ENCODE measurements at regions not wholly inside any gene's neighbourhood (a gene's known extent, or its start where the extent isn't known, plus 50 kb on each side); places are given as distances from the start of the nearest gene placed in this dataset.
"Not testable (repeated sequence)": the region's sequence is repeated elsewhere in the genome, so short reads cannot be mapped to it uniquely, and the experiment has no call there.

DNA sequence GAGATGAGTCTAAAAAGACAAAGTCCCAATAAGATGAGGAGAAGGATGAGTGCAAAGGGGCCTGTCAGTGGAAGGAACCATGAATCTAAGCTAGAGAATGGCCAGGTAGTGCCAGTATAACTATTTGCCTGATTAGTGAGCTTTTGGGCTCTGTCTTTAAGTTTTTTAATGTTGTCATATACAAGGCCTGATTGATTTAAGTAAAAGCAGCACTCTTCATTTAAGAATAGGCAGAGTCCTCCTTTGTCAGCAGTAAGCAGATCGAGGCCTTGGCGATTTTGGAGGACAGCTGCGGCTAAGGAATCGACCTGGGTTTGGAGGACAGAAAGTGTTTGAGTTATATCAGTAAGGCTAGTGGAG is 753.4 kb upstream of the ADGRB3 start:
- DNase-seq (no peak), ATAC-seq (replicated peaks) (no peak)
- H3K27ac Mint-ChIP-seq: no peak overlapping the region
- H3K4me1 Mint-ChIP-seq (ENCODE audit: low read depth in 2 of 2): no peaks in the 10 kb centered on the region
- H3K36me3 Mint-ChIP-seq (ENCODE audit: insufficient read depth): no peaks in the 10 kb centered on the region
- no peak overlapping the region for H3K4me3 Mint-ChIP-seq
- peaks cover 0 to 3% of the 10 kb centered on the region in 2 donors for H3K9me3 Mint-ChIP-seq
- no peaks in the 10 kb centered on the region for H3K27me3 Mint-ChIP-seq

- no peaks in the 10 kb centered on the region for H3K4me1 Mint-ChIP-seq (ENCODE audit: low read depth in 2 of 2)
- H3K36me3 Mint-ChIP-seq (ENCODE audit: insufficient read depth): no peaks in the 10 kb centered on the region
- H3K27me3 Mint-ChIP-seq: no peaks in the 10 kb centered on the region
- DNase-seq (no peak), ATAC-seq (replicated peaks) (no peak)
- no peak overlapping the region for H3K27ac Mint-ChIP-seq
- H3K9me3 Mint-ChIP-seq: peaks cover 0 to 3% of the 10 kb centered on the region in 2 donors
- no peak overlapping the region for H3K4me3 Mint-ChIP-seq
These were observed 754.0 kb upstream of the ADGRB3 start for GRCh38 chr6:67880939-67881705.

DNA sequence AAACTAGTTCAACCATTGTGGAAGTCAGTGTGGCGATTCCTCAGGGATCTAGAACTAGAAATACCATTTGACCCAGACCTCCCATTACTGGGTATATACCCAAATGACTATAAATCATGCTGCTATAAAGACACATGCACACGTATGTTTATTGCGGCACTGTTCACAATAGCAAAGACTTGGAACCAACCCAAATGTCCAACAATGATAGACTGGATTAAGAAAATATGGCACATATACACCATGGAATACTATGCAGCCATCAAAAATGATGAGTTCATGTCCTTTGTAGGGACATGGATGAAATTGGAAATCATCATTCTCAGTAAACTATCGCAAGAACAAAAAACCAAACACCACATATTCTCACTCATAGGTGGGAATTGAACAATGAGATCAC is 754.7 kb upstream of the ADGRB3 start:
- H3K4me1 Mint-ChIP-seq (ENCODE audit: low read depth in 2 of 2); H3K36me3 Mint-ChIP-seq (ENCODE audit: insufficient read depth); H3K27me3 Mint-ChIP-seq; ATAC-seq (replicated peaks); H3K9me3 Mint-ChIP-seq; DNase-seq; H3K27ac Mint-ChIP-seq; H3K4me3 Mint-ChIP-seq: not testable (repeated sequence)

DNA sequence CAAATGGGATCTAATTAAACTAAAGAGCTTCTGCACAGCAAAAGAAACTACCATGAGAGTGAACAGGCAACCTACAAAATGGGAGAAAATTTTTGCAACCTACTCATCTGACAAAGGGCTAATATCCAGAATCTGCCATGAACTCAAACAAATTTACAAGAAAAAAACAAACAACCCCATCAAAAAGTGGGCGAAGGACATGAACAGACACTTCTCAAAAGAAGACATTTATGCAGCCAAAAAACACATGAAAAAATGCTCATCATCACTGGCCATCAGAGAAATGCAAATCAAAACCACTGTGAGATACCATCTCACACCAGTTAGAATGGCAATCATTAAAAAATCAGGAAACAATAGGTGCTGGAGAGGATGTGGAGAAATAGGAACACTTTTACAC is 755.2 kb upstream of the ADGRB3 start:
- not testable (repeated sequence) for H3K4me3 Mint-ChIP-seq; H3K27me3 Mint-ChIP-seq; DNase-seq; H3K9me3 Mint-ChIP-seq; ATAC-seq (replicated peaks); H3K27ac Mint-ChIP-seq; H3K4me1 Mint-ChIP-seq (ENCODE audit: low read depth in 2 of 2); H3K36me3 Mint-ChIP-seq (ENCODE audit: insufficient read depth)

- not testable (repeated sequence) for DNase-seq; H3K27me3 Mint-ChIP-seq; H3K27ac Mint-ChIP-seq; H3K4me3 Mint-ChIP-seq; H3K4me1 Mint-ChIP-seq (ENCODE audit: low read depth in 2 of 2); H3K9me3 Mint-ChIP-seq; H3K36me3 Mint-ChIP-seq (ENCODE audit: insufficient read depth); ATAC-seq (replicated peaks)
These were observed 755.8 kb upstream of the ADGRB3 start for GRCh38 chr6:67879105-67879904.

- not testable (repeated sequence) for H3K4me1 Mint-ChIP-seq (ENCODE audit: low read depth in 2 of 2); H3K27ac Mint-ChIP-seq; ATAC-seq (replicated peaks); H3K27me3 Mint-ChIP-seq; H3K4me3 Mint-ChIP-seq; H3K36me3 Mint-ChIP-seq (ENCODE audit: insufficient read depth); DNase-seq
- H3K9me3 Mint-ChIP-seq: peaks cover 5 to 10% of the 10 kb centered on the region in 2 donors
These were observed 756.9 kb upstream of the ADGRB3 start for GRCh38 chr6:67878216-67878615.

- Mint-ChIP-seq H3K27me3 (no peaks in the 10 kb centered on the region), H3K36me3 (ENCODE audit: insufficient read depth) (no peaks in the 10 kb centered on the region), H3K4me3 (no peak overlapping the region), H3K4me1 (ENCODE audit: low read depth in 2 of 2) (no peaks in the 10 kb centered on the region), H3K27ac (no peak overlapping the region), H3K9me3 (peaks cover 9 to 14% of the 10 kb centered on the region in 2 donors)
- DNase-seq (no peak), ATAC-seq (replicated peaks) (no peak)
These were observed 757.8 kb upstream of the ADGRB3 start for GRCh38 chr6:67877288-67877687.

- DNase-seq: no peak
- Mint-ChIP-seq H3K27ac (no peak overlapping the region), H3K4me3 (no peak overlapping the region), H3K36me3 (ENCODE audit: insufficient read depth) (no peaks in the 10 kb centered on the region), H3K9me3 (peaks cover 10 to 14% of the 10 kb centered on the region in 2 donors), H3K4me1 (ENCODE audit: low read depth in 2 of 2) (no peaks in the 10 kb centered on the region), H3K27me3 (no peaks in the 10 kb centered on the region)
- no peak for ATAC-seq (replicated peaks)
These were observed 759.2 kb upstream of the ADGRB3 start for GRCh38 chr6:67875877-67876383.

DNA sequence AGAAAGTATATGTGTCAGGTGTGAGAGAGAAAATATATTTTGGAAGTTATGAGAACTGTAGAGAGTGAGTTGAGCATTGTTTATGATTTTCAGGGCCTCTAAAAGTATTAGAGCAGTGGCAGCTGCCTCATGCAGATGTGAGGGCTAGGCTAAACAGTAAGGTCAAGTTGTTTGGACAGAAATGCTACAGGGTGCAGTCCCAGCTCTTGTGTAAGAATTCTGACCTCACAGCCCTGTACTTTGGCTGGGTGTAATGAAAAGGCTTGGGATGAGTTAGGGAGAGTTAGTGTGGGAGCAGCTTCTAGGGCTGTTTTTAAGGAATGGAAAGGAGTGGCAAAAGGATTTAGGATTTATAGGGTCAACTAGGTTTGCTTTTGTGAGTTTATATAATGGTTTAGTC is 764.8 kb upstream of the ADGRB3 start:
- H3K27me3 Mint-ChIP-seq: no peaks in the 10 kb centered on the region

GRCh38 chr6:67863346-67863745 is 771.7 kb upstream of the ADGRB3 start:
- DNase-seq (no peak), ATAC-seq (replicated peaks) (no peak)

More for the DNA sequence above, 764.8 kb upstream of the ADGRB3 start:
- ATAC-seq (replicated peaks): no peak
- H3K4me1 Mint-ChIP-seq (ENCODE audit: low read depth in 2 of 2): no peaks in the 10 kb centered on the region
- H3K27ac Mint-ChIP-seq: no peak overlapping the region
- no peaks in the 10 kb centered on the region for H3K36me3 Mint-ChIP-seq (ENCODE audit: insufficient read depth)
- H3K9me3 Mint-ChIP-seq: peaks cover 6 to 14% of the 10 kb centered on the region in 2 donors
- no peak for DNase-seq
- no peak overlapping the region for H3K4me3 Mint-ChIP-seq

DNA sequence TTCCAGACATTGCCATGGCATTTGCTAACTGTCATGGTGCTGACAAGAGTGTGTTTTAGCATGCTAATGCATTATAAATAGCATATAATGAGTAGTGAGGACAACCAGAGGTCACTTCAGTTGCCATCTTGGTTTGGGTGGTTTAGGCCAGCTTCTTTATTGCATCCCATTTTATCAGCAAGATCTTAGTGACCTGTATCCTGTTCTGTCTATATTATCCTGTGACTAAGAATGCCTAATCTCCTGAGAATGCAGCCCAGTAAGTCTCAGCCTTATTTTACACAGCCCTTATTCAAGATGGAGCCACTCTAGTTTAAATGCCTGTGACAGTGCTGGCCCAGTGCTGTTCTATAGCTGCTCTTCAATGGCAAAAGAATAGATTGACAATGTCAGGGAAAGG is 781.0 kb upstream of the ADGRB3 start:
- no peaks in the 10 kb centered on the region for H3K27me3 Mint-ChIP-seq
- no peaks in the 10 kb centered on the region for H3K4me1 Mint-ChIP-seq (ENCODE audit: low read depth in 2 of 2)
- no peak overlapping the region for H3K4me3 Mint-ChIP-seq
- DNase-seq: no peak
- no peak for ATAC-seq (replicated peaks)
- peaks cover 5 to 8% of the 10 kb centered on the region in 2 donors for H3K9me3 Mint-ChIP-seq
- no peaks in the 10 kb centered on the region for H3K36me3 Mint-ChIP-seq (ENCODE audit: insufficient read depth)
- H3K27ac Mint-ChIP-seq: no peak overlapping the region

More at GRCh38 chr6:67863346-67863745, 771.7 kb upstream of the ADGRB3 start:
- no peak overlapping the region for H3K27ac Mint-ChIP-seq
- H3K4me1 Mint-ChIP-seq (ENCODE audit: low read depth in 2 of 2): no peaks in the 10 kb centered on the region
- no peaks in the 10 kb centered on the region for H3K27me3 Mint-ChIP-seq
- H3K4me3 Mint-ChIP-seq: no peak overlapping the region
- no peaks in the 10 kb centered on the region for H3K36me3 Mint-ChIP-seq (ENCODE audit: insufficient read depth)
- H3K9me3 Mint-ChIP-seq: peaks cover 0 to 8% of the 10 kb centered on the region in 2 donors

- H3K9me3 Mint-ChIP-seq: peaks cover 9 to 15% of the 10 kb centered on the region in 2 donors
- ATAC-seq (replicated peaks) (no peak), DNase-seq (no peak)
- no peak overlapping the region for H3K27ac Mint-ChIP-seq
- H3K4me3 Mint-ChIP-seq: no peak overlapping the region
- peaks cover 2% of the 10 kb centered on the region for H3K36me3 Mint-ChIP-seq (ENCODE audit: insufficient read depth)
- no peaks in the 10 kb centered on the region for H3K4me1 Mint-ChIP-seq (ENCODE audit: low read depth in 2 of 2)
- no peaks in the 10 kb centered on the region for H3K27me3 Mint-ChIP-seq
These were observed 795.3 kb upstream of the ADGRB3 start for GRCh38 chr6:67839818-67840217.

- DNase-seq (no peak), ATAC-seq (replicated peaks) (no peak)
- no peak overlapping the region for H3K27ac Mint-ChIP-seq
- no peaks in the 10 kb centered on the region for H3K36me3 Mint-ChIP-seq (ENCODE audit: insufficient read depth)
- no peaks in the 10 kb centered on the region for H3K4me1 Mint-ChIP-seq (ENCODE audit: low read depth in 2 of 2)
- H3K27me3 Mint-ChIP-seq: no peaks in the 10 kb centered on the region
- no peak overlapping the region for H3K4me3 Mint-ChIP-seq
- H3K9me3 Mint-ChIP-seq: peaks cover 11 to 13% of the 10 kb centered on the region in 2 donors
These were observed 809.7 kb upstream of the ADGRB3 start for GRCh38 chr6:67825201-67825895.
